Mucosa of rectum (tissue), 2 donors: ENCODE measurements at regions not wholly inside any gene's neighbourhood (a gene's known extent, or its start where the extent isn't known, plus 50 kb on each side); places are given as distances from the start of the nearest gene placed in this dataset.

ENCODE experiments used
- H3K27ac ChIP-seq, 2 donors: one replicate each; pipeline ENCODE4 v1.7.0; 2013; ENCODE audit warnings: inconsistent platforms in 2 of 2, low read depth in 2 of 2, low read length in 2 of 2
- H3K27me3 ChIP-seq, 2 donors: one replicate each; pipeline ENCODE4 v1.7.0; 2013; ENCODE audit warnings: low read length in 2 of 2; ENCODE audit not compliant: control insufficient read depth in 2 of 2, insufficient read depth in 2 of 2
- H3K36me3 ChIP-seq, 2 donors: one replicate each; pipeline ENCODE4 v1.7.0; 2013; ENCODE audit warnings: low read length in 2 of 2; ENCODE audit not compliant: control insufficient read depth in 2 of 2, insufficient read depth in 2 of 2
- H3K4me1 ChIP-seq, 2 donors: one replicate each; pipeline ENCODE4 v1.7.0; 2013; ENCODE audit warnings: low read length in 2 of 2, mild to moderate bottlenecking in 1 of 2; ENCODE audit not compliant: control insufficient read depth in 2 of 2, insufficient read depth in 2 of 2
- H3K4me3 ChIP-seq, 2 donors: one replicate each; pipeline ENCODE4 v1.7.0; 2013; ENCODE audit warnings: low read length in 2 of 2
- H3K9ac ChIP-seq, 2 donors: one replicate each; pipeline ENCODE4 v1.7.0; 2013; ENCODE audit warnings: low read length in 2 of 2, low read depth in 1 of 2, mild to moderate bottlenecking in 1 of 2
- H3K9me3 ChIP-seq, 2 donors: one replicate each; pipeline ENCODE4 v1.7.0; 2013; ENCODE audit warnings: low read length in 2 of 2; ENCODE audit not compliant: control insufficient read depth in 2 of 2
- donor health status: healthy.
- donor health status: Normal muscosa, but diverticular disease.

DNA sequence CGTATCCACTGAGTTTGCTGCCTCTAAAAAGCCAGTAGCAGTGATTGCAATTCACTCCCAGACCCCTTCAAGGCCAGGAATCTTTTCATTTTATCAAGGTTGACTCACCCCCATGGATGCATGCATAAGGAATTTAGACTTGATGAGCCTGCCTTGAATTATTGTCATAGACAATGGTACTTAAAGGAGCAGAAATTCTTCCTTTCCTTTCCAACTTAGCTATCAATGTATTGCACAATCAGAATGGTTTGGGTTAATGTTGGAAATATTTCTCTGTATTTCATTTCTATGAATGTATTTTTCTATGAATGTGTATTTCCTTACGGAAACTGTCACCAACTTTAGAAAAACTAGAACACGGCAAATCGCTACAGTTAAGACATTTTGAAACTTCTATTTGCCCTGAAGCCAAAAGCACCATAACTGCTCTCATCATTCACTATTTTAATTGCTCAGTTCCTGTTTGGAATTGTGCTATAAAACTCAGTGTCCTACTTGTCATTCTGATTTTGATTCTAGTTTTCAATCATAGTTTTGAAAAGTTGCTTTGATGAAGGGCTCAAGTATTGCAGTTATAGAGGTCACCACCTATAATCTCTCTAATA, 355.7 kb upstream of the AKR1E2 start:
- Histone ChIP-seq H3K4me1 (no peaks in the 10 kb centered on the region), H3K27ac (no peak overlapping the region), H3K27me3 (no peaks in the 10 kb centered on the region), H3K4me3 (no peak overlapping the region), H3K9ac (no peak overlapping the region), H3K9me3 (no peaks in the 10 kb centered on the region), H3K36me3 (no peaks in the 10 kb centered on the region)

DNA sequence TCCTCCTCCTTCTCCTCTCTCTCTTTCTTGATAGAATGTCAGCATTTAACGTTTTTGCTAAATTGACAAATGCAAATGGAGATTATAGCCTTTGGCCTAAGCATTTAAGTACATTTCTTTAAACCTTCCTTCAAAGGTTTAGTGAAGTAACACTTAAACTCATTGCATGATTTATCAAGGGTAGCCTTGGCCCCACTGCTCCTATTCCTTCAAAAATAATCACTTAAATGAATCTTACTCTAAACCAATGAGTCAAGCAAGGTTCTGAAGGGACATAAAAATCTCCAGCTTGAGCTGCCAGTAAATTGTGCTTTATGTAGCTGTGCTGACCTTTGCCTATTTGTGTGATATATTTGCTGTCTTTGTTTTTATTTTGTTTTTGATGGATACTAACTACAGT, 358.5 kb upstream of the AKR1E2 start:
- Histone ChIP-seq H3K27me3 (no peaks in the 10 kb centered on the region), H3K4me3 (no peak overlapping the region), H3K9me3 (no peaks in the 10 kb centered on the region), H3K9ac (no peak overlapping the region), H3K36me3 (no peaks in the 10 kb centered on the region), H3K4me1 (no peaks in the 10 kb centered on the region), H3K27ac (no peak overlapping the region)

DNA sequence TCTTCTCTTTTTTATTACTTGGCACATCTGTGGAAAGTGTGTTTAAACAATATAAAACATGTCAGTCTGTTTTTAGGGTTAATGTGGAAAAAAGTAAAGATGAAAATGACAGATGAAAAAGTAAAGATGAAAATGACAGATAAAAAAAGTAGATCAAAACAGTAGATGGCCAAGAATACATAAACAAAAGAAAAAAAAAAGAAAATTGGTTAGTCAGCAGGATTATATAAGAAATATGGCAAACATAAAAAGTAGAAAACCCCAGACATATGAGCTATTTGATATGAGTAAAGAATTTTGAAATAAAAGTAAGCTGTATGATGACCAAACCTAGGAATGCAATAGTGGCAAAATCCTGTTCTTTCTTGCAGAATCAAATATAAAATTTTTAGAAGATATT, 365.7 kb upstream of the AKR1E2 start:
- H3K27ac ChIP-seq = no peak overlapping the region
- H3K36me3 ChIP-seq = no peaks in the 10 kb centered on the region
- H3K4me3 ChIP-seq = no peak overlapping the region
- no peaks in the 10 kb centered on the region for H3K4me1 ChIP-seq
- H3K27me3 ChIP-seq = no peaks in the 10 kb centered on the region
- no peaks in the 10 kb centered on the region for H3K9me3 ChIP-seq
- H3K9ac ChIP-seq = no peak overlapping the region

DNA sequence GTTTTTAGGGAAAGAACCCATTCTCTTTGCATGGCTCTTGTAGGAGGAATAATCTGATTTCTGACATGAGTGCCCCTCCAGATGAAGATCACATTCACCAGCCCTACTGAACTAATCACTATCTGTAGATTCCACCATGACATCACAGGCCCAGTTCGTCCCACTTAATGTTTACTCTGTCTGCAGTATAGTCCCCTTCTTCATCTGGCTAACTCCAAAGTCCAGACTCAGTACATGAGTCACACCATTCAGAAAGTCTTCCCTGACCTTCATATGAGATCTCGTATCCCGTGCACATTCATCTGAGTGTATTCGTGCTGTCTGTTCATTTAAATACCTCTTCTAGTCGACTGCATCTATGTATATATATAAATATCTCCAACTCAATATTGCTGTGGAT, 366.5 kb upstream of the AKR1E2 start:
- Histone ChIP-seq H3K27me3 (no peaks in the 10 kb centered on the region), H3K9ac (no peak overlapping the region), H3K4me3 (no peak overlapping the region), H3K9me3 (no peaks in the 10 kb centered on the region), H3K4me1 (no peaks in the 10 kb centered on the region), H3K36me3 (no peaks in the 10 kb centered on the region), H3K27ac (no peak overlapping the region)

DNA sequence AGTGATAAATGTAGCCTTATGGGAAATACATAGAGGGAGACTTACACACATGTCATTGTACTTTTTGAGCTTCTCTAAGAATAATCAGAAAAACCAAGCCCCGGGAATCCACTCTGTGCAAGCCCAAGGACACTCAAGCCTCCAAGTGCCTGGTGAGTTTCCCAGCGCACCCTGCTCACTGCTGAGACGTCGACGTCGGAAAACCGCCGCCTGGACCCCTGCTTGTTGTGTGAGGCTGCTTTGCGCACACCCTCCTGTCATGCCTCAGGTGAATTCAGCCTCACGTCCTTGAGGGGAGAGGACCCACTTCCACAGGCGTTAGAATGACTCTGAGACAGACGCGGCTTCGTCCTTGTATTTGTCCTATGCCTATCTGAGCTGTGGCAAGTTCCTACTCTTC, 368.4 kb upstream of the AKR1E2 start:
- H3K36me3 ChIP-seq = no peaks in the 10 kb centered on the region

DNA sequence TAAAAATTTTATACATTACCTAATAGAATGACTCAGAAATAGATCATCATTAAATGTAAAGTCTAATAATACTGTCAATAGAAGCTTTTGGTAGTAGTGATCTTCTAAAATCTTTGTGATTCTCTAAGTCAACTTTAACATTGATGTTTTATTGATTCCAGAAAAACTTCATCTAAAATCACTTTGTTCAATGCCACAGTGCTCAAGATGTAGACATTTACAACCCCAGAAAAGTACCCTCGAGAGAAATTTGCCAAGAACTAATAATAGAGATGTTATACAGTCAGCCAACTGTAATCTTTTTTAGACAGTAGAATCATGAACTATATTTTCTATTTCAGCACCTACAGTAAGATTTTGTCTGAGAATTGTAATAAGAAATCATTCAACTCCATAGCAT, 369.2 kb upstream of the AKR1E2 start:
- H3K4me3 ChIP-seq = no peak overlapping the region
- no peak overlapping the region for H3K9ac ChIP-seq
- H3K9me3 ChIP-seq = no peaks in the 10 kb centered on the region
- no peaks in the 10 kb centered on the region for H3K27me3 ChIP-seq
- H3K27ac ChIP-seq = no peak overlapping the region
- H3K4me1 ChIP-seq = no peaks in the 10 kb centered on the region
- no peaks in the 10 kb centered on the region for H3K36me3 ChIP-seq

More for the DNA sequence above, 368.4 kb upstream of the AKR1E2 start:
- no peaks in the 10 kb centered on the region for H3K4me1 ChIP-seq
- no peaks in the 10 kb centered on the region for H3K9me3 ChIP-seq
- H3K27me3 ChIP-seq = no peaks in the 10 kb centered on the region
- H3K27ac ChIP-seq = no peak overlapping the region
- H3K4me3 ChIP-seq = no peak overlapping the region
- H3K9ac ChIP-seq = no peak overlapping the region

DNA sequence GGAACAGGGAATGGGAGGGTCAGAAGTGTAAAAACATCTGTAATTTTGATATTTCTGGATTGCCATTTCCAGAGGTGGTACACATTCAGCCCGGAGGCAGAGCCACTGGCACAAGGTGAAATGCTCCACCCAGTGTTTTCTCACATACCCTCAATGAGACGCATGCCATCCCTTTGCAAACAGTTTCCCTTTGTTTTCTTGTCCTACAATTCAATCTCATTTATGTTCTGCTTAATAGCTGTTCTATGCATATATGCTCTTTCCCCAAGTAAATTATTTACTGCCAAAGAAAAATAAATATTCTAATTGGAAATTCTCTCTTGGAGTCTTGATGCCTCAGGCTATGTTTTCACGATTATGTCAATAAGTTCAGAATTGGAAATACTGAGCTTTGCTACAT, 369.7 kb upstream of the AKR1E2 start:
- no peaks in the 10 kb centered on the region for H3K9me3 ChIP-seq
- H3K27me3 ChIP-seq = no peaks in the 10 kb centered on the region
- no peak overlapping the region for H3K27ac ChIP-seq
- H3K4me3 ChIP-seq = no peak overlapping the region
- H3K4me1 ChIP-seq = no peaks in the 10 kb centered on the region
- no peaks in the 10 kb centered on the region for H3K36me3 ChIP-seq
- no peak overlapping the region for H3K9ac ChIP-seq

DNA sequence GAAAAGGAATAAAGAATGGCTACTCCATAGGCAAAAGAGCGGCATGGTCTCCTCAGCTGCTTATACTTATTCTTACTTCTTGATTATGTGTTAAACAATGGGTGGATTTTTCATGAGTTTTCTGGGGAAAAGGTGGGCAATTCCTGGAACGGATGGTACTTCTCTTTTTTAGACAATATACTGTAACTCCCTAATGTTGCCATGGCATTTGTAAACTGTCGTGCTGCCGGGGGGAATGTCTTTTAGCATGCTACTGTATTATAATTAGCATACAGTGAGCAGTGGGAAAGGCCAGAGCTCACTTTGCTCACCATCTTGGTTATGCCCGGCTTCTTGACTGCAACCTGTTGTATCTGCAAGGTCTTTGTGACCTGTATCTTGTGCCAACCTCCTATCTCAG, 372.1 kb upstream of the AKR1E2 start:
- Histone ChIP-seq H3K4me1 (no peaks in the 10 kb centered on the region), H3K4me3 (no peak overlapping the region), H3K27ac (no peak overlapping the region), H3K36me3 (no peaks in the 10 kb centered on the region), H3K9me3 (no peaks in the 10 kb centered on the region), H3K27me3 (no peaks in the 10 kb centered on the region), H3K9ac (no peak overlapping the region)

DNA sequence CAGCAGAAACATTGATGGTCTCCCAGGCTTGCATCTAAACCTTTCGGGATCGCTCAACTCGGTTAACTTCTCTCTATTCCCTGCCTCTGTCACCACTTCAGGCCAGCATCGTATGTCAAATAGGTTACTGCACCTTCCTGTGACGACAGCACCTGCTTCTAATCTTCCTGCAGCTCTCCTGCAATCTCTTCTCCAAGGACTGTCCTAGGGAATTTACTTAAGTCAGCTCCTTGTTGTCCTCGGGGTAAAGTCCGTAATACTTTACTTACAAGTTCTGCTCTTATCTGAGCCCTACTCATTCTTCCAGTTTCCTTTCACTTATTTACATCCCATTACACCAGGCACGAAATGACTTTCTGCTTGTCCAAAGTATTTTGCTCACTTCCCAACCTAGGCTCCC, 372.7 kb upstream of the AKR1E2 start:
- Histone ChIP-seq H3K9me3 (no peaks in the 10 kb centered on the region), H3K4me1 (no peaks in the 10 kb centered on the region), H3K9ac (no peak overlapping the region), H3K27ac (no peak overlapping the region), H3K27me3 (no peaks in the 10 kb centered on the region), H3K36me3 (no peaks in the 10 kb centered on the region), H3K4me3 (no peak overlapping the region)

DNA sequence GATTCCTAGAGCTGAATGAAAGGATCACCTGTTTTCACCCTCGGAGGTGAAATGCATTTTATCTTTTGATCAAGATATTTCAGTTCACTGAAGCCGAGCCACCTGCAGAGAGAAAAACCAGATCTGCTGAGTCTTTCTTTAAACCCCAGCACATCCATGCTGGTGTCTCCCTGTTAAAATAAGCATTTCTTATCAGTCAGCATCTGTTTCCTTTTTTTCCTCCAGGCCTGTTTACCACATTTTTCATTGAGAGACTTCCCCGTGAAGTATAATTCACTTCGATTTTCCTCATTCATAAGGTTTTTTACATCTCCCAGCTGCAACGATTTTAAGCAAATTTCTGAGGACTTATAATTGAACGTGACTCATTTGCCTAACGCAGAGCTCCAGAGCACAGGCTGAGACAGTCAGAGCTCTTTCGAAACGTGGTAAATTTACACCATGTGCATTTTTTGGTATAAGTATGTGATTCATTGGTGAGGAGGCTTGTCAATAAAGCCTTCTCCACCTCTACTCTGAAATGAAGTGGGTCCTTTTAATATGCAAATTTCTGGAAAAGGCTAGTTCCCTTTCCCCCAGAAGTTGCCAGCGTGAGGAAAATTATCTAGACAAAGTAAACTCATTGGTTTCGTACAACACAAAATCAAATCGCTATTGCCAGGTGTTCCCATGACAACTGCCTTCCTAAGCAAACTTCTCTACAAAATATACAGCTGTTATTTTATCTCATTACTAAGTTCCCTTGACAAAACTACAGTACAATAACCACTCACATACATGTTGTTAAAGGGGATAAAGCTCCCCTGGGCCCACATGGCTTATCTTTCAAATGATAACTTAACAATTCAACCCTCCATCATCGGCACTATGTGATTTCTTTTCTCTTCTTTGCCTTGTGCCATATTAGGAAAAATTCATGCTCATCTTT, 374.8 kb upstream of the AKR1E2 start:
- no peak overlapping the region for H3K27ac ChIP-seq
- H3K4me3 ChIP-seq = no peak overlapping the region

More for the DNA sequence above, 374.8 kb upstream of the AKR1E2 start:
- no peaks in the 10 kb centered on the region for H3K4me1 ChIP-seq
- H3K9ac ChIP-seq = no peak overlapping the region
- no peaks in the 10 kb centered on the region for H3K36me3 ChIP-seq
- no peaks in the 10 kb centered on the region for H3K27me3 ChIP-seq
- H3K9me3 ChIP-seq = no peaks in the 10 kb centered on the region
